HepG2 (cell line): ENCODE measurements at regions not wholly inside any gene's neighbourhood (a gene's known extent, or its start where the extent isn't known, plus 50 kb on each side); places are given as distances from the start of the nearest gene placed in this dataset.
"Not testable (repeated sequence)": the region's sequence is repeated elsewhere in the genome, so short reads cannot be mapped to it uniquely, and the experiment has no call there.

Experiments
- ATAC-seq: fragments of 200-7000 bp; cut with Tn5 transposase; 3 replicates; pipeline ENCODE4 v1.9.1; 2020; ENCODE audit warnings: mild to moderate bottlenecking, moderate library complexity
- BruUV-seq: library from RNA; stranded (reverse); fragments of 400-500 nt; replicated peaks from 2 replicates; lab custom pipeline; 2021; lab: Mats Ljungman, UMichigan
- CTCF ChIA-PET: fragments of 300-600 bp; formaldehyde crosslinking; extraction: SDS; loops from one replicate; lab custom pipeline; 2021; ENCODE audit warnings: low total read pairs, inconsistent platforms, low intra/inter-chr PET ratio; lab: Yijun Ruan, JAX
- POLR2A ChIA-PET: fragments of 350-600 bp; sonication (Branson Sonifier 250); formaldehyde crosslinking; loops from one replicate; lab custom pipeline; 2020; ENCODE audit warnings: antibody characterized with exemption, inconsistent platforms; lab: Yijun Ruan, JAX
- DNase-seq: peaks from one replicate; pipeline ENCODE4 v3.0.0-alpha.2; 2015; ENCODE audit warnings: low spot score
- FAIRE-seq: peaks from 3 replicates; lab custom pipeline; 2011; peaks lifted over from hg19 to GRCh38; lab: Jason Lieb, UNC
- H2AFZ ChIP-seq: one replicate; pipeline ENCODE4 v1.6.1; 2011; ENCODE audit warnings: low read length, inconsistent platforms
- H3K27ac ChIP-seq: fragments of 300-600 bp; 3 replicates; pipeline ENCODE4 v1.8.0; 2011; ENCODE audit warnings: mixed run types, mild to moderate bottlenecking, mixed read lengths, low read length, inconsistent platforms; ENCODE audit not compliant: insufficient read depth; ENCODE audit errors: extremely low read length
- H3K27me3 ChIP-seq, 2 experiments: fragments of 200-600 bp in 1 of 2; 2 replicates in 1 of 2; 3 replicates in 1 of 2; pipeline versions ENCODE4 v1.6.0 to v1.8.0; 2011; ENCODE audit warnings: low read length in 2 of 2, mild to moderate bottlenecking in 2 of 2, moderate library complexity in 2 of 2, inconsistent platforms in 1 of 2; ENCODE audit not compliant: insufficient read depth in 2 of 2, control insufficient read depth in 1 of 2
- H3K36me3 ChIP-seq, 2 experiments: fragments of 200-600 bp in 1 of 2; replicated peaks in 1 of 2; 2 replicates in 1 of 2; 3 replicates in 1 of 2; pipeline versions ENCODE4 v1.5.1 to v1.8.0; 2011; ENCODE audit warnings: low read length in 2 of 2, inconsistent platforms in 1 of 2; ENCODE audit not compliant: insufficient read depth in 2 of 2, control insufficient read depth in 1 of 2
- H3K4me1 ChIP-seq: 2 replicates; pipeline ENCODE4 v1.5.1; 2012; ENCODE audit warnings: low read length, inconsistent platforms; ENCODE audit not compliant: insufficient read depth
- H3K4me2 ChIP-seq: 2 replicates; pipeline ENCODE4 v1.6.0; 2011; ENCODE audit warnings: low read depth, low read length, inconsistent platforms
- H3K4me3 ChIP-seq, 3 experiments: fragments of 200-600 bp in 1 of 3; sonication (generic), shearing (Covaris generic) in 1 of 3; replicated peaks in 1 of 3; 2 replicates each; pipeline ENCODE4 v1.5.1; 2011 to 2016; ENCODE audit warnings: low read length in 3 of 3, inconsistent platforms in 2 of 3, low read depth in 2 of 3, mild to moderate bottlenecking in 2 of 3, control low read depth in 1 of 3, mixed read lengths in 1 of 3; ENCODE audit not compliant: insufficient read depth in 1 of 3
- H3K79me2 ChIP-seq: one replicate; pipeline ENCODE4 v1.6.1; 2011; ENCODE audit warnings: low read length, inconsistent platforms; ENCODE audit not compliant: insufficient read depth
- H3K9ac ChIP-seq: 2 replicates; pipeline ENCODE4 v1.6.0; 2011; ENCODE audit warnings: mild to moderate bottlenecking, low read depth, low read length, inconsistent platforms; ENCODE audit not compliant: insufficient read depth
- H3K9me3 ChIP-seq: 2 replicates; pipeline ENCODE4 v1.5.1; 2012; ENCODE audit warnings: mild to moderate bottlenecking, low read length
- H4K20me1 ChIP-seq: 2 replicates; pipeline ENCODE4 v1.6.0; 2011; ENCODE audit warnings: inconsistent platforms, mild to moderate bottlenecking, low read length, moderate library complexity; ENCODE audit not compliant: insufficient read depth
- ATF7 ChIP-seq, 2 experiments: fragments of 450-650 bp in 1 of 2; sonication (generic) in 1 of 2; formaldehyde crosslinking in 1 of 2; IDR thresholded peaks; 2 replicates each; pipeline versions ENCODE4 v1.4.0 to v1.6.1; 2016 to 2020; ENCODE audit warnings: antibody characterized with exemption in 1 of 2, mild to moderate bottlenecking in 1 of 2, missing genetic modification reagents in 1 of 2
- ATM ChIP-seq: fragments of 450-650 bp; IDR thresholded peaks from 2 replicates; pipeline ENCODE4 v1.7.1; 2017; ENCODE audit warnings: mild to moderate bottlenecking, borderline replicate concordance
- FOXA1 ChIP-seq, 2 experiments: fragments of 450-650 bp in 1 of 2; sonication (generic) in 1 of 2; formaldehyde crosslinking in 1 of 2; IDR thresholded peaks; 2 replicates each; pipeline versions ENCODE4 v1.4.0 to v1.6.1; 2016 to 2020; ENCODE audit warnings: missing genetic modification reagents in 1 of 2
- FOXK2 ChIP-seq: fragments of 450-650 bp; IDR thresholded peaks from 2 replicates; pipeline ENCODE4 v1.6.1; 2016
- FOXP1 ChIP-seq, 2 experiments: fragments of 450-650 bp in 1 of 2; IDR thresholded peaks; 2 replicates each; pipeline ENCODE4 v1.6.1; 2017 to 2018; ENCODE audit warnings: antibody characterized with exemption in 1 of 2
- IKZF1 ChIP-seq: fragments of 450-650 bp; IDR thresholded peaks from 2 replicates; pipeline ENCODE4 v1.7.1; 2016
- LCORL ChIP-seq, 2 experiments: fragments of 450-650 bp in 1 of 2; sonication (generic) in 1 of 2; formaldehyde crosslinking in 1 of 2; IDR thresholded peaks; 2 replicates each; pipeline versions ENCODE4 v1.5.0 to v1.6.1; 2017 to 2020; ENCODE audit warnings: antibody characterized with exemption in 1 of 2, missing genetic modification reagents in 1 of 2
- NBN ChIP-seq: fragments of 450-650 bp; conservative IDR thresholded peaks from 2 replicates; pipeline ENCODE4 v1.6.1; 2017
- NFRKB ChIP-seq: fragments of 450-650 bp; IDR thresholded peaks from 2 replicates; pipeline ENCODE4 v1.6.1; 2017
- RAD51 ChIP-seq: fragments of 450-650 bp; IDR thresholded peaks from 2 replicates; pipeline ENCODE4 v1.6.1; 2016; ENCODE audit warnings: borderline replicate concordance
- SOX6 ChIP-seq, 2 experiments: fragments of 450-650 bp in 1 of 2; sonication (generic) in 1 of 2; formaldehyde crosslinking in 1 of 2; IDR thresholded peaks; 2 replicates each; pipeline versions ENCODE4 v1.4.0 to v1.6.1; 2017 to 2020; ENCODE audit warnings: antibody characterized with exemption in 1 of 2, mild to moderate bottlenecking in 1 of 2, missing genetic modification reagents in 1 of 2
- SP1 ChIP-seq, 2 experiments: fragments of 450-650 bp in 1 of 2; sonication (generic) in 1 of 2; formaldehyde crosslinking in 1 of 2; IDR thresholded peaks; 2 replicates each; pipeline versions ENCODE4 v1.4.0 to v1.6.1; 2016 to 2020; ENCODE audit warnings: missing genetic modification reagents in 1 of 2
- WGBS: methylation state at CpG from one replicate; pipeline ENCODE4 v1.1.6; 2017; ENCODE audit warnings: low lambda C conversion rate; 5-methylcytosine and 5-hydroxymethylcytosine counted together
- in situ Hi-C: cut with HindIII; loops from 2 replicates; pipeline ENCODE4 v1.10.0; 2017; ENCODE audit warnings: low pct_unique_long_range_greater_than_20kb; ENCODE audit not compliant: extremely low pct_ligation_motif_present
- intact Hi-C: fragments of 100-400 bp; cut with micrococcal nuclease; formaldehyde crosslinking; loops from one replicate; pipeline ENCODE4 v1.10.0; 2022; ENCODE audit not compliant: unreplicated experiment
- TF ChIP-seq, protein P1 (sequence below): fragments of 450-650 bp; IDR thresholded peaks from 2 replicates; pipeline ENCODE4 v1.6.1; 2016
- TF ChIP-seq, protein P2 (sequence below): fragments of 450-650 bp; IDR thresholded peaks from 2 replicates; pipeline ENCODE4 v1.6.1; 2017

DNA sequence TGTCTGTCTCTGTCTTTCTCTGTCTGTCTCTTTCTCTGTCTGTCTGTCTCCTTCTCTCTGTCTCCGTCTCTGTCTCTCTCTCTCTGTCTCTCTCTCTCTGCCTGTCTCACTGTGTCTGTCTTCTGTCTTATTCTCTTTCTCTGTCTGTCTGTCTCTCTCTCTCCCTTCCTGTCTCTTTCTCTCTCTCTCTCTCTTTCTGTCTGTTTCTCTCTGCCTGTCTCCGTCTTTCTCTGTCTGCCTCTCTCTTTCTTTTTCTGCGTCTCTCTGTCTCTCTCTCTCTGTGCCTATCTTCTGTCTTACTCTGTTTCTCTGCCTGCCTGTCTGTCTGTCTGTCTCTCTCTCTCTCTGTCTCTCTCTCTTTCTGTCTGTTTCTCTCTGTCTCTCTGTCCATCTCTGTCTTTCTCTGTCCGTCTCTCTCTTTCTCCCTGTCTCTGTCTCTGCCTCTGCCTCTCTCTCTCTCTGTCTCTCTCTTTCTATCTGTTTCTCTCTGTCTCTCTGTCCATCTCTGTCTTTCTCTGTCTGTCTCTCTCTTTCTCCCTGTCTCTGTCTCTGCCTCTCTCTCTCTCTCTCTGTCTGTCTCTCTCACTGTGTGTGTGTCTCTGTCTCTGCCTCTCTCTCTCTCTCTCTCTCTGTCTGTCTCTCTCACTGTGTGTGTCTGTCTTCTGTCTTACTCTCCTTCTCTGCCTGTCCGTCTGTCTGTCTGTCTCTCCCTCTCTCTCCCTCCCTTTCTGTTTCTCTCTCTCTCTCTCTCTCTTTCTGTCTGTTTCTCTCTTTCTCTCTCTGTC, 2291.8 kb upstream of the TPTE start:
- CTCF ChIA-PET; FAIRE-seq; H3K27ac ChIP-seq; H3K4me3 ChIP-seq; POLR2A ChIA-PET; H3K4me2 ChIP-seq; DNase-seq; H3K9me3 ChIP-seq; H2AFZ ChIP-seq; H3K79me2 ChIP-seq; H3K27me3 ChIP-seq; H3K9ac ChIP-seq; in situ Hi-C loops; intact Hi-C loops; H3K36me3 ChIP-seq; BruUV-seq; H3K4me1 ChIP-seq; H4K20me1 ChIP-seq; TF ChIP-seq SP1, ATF7, FOXA1, SOX6, FOXP1, LCORL (CRISPR knock-in tag; IDR thresholded peaks at IDR 0.05): not testable (repeated sequence)
- ATAC-seq, result peak; percentile 37; the same call in 2 of the 3 replicates
- peak; percentile 54; the same call in 1 of the 2 replicates for TF ChIP-seq SP1 (IDR thresholded peaks at IDR 0.05)
- TF ChIP-seq ATF7 (IDR thresholded peaks at IDR 0.05), result 0 out of 2 replicates have a peak, but pooled peaks have one; percentile 33
- TF ChIP-seq FOXA1 (IDR thresholded peaks at IDR 0.05), result peak; percentile 75
- peak; percentile 65; the same call in 1 of the 2 replicates for TF ChIP-seq NFRKB
- TF ChIP-seq FOXK2, result peak; percentile 69; the same call in 1 of the 2 replicates
- TF ChIP-seq, protein P1, sequence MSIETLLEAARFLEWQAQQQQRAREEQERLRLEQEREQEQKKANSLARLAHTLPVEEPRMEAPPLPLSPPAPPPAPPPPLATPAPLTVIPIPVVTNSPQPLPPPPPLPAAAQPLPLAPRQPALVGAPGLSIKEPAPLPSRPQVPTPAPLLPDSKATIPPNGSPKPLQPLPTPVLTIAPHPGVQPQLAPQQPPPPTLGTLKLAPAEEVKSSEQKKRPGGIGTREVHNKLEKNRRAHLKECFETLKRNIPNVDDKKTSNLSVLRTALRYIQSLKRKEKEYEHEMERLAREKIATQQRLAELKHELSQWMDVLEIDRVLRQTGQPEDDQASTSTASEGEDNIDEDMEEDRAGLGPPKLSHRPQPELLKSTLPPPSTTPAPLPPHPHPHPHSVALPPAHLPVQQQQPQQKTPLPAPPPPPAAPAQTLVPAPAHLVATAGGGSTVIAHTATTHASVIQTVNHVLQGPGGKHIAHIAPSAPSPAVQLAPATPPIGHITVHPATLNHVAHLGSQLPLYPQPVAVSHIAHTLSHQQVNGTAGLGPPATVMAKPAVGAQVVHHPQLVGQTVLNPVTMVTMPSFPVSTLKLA, result 0 out of 2 replicates have a peak, but pooled peaks have one; percentile 4
- 0 out of 2 replicates have a peak, but pooled peaks have one; percentile 89 for TF ChIP-seq SOX6 (IDR thresholded peaks at IDR 0.05)
- TF ChIP-seq FOXP1 (IDR thresholded peaks at IDR 0.05), result peak; percentile 75
- peak; percentile 68; the same call in 1 of the 2 replicates for TF ChIP-seq LCORL (IDR thresholded peaks at IDR 0.05)
- TF ChIP-seq, protein P2, sequence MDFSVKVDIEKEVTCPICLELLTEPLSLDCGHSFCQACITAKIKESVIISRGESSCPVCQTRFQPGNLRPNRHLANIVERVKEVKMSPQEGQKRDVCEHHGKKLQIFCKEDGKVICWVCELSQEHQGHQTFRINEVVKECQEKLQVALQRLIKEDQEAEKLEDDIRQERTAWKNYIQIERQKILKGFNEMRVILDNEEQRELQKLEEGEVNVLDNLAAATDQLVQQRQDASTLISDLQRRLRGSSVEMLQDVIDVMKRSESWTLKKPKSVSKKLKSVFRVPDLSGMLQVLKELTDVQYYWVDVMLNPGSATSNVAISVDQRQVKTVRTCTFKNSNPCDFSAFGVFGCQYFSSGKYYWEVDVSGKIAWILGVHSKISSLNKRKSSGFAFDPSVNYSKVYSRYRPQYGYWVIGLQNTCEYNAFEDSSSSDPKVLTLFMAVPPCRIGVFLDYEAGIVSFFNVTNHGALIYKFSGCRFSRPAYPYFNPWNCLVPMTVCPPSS, result peak; percentile 95
- TF ChIP-seq RAD51, result peak; percentile 53; the same call in 1 of the 2 replicates
- TF ChIP-seq NBN, result peak; percentile 94; the same call in 1 of the 2 replicates
- TF ChIP-seq ATM, result peak; percentile 91
- TF ChIP-seq IKZF1, result peak; percentile 98; the same call in 1 of the 2 replicates
- no CpG with 5 or more reads among the region's 5 CpGs for WGBS

DNA sequence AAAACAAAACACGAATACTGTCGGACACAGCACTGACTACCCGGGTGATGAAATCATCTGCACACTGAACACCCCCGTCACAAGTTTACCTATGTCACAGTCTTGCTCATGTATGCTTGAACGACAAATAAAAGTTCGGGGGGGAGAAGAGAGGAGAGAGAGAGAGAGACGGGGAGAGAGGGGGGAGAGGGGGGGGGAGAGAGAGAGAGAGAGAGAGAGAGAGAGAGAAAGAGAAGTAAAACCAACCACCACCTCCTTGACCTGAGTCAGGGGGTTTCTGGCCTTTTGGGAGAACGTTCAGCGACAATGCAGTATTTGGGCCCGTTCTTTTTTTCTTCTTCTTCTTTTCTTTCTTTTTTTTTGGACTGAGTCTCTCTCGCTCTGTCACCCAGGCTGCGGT, 2290.1 kb upstream of the TPTE start:
- FAIRE-seq, H3K9ac ChIP-seq, H3K79me2 ChIP-seq, H3K36me3 ChIP-seq, H3K4me2 ChIP-seq, intact Hi-C loops, H3K9me3 ChIP-seq, DNase-seq, BruUV-seq, H3K4me3 ChIP-seq, H3K27me3 ChIP-seq, CTCF ChIA-PET, in situ Hi-C loops, H4K20me1 ChIP-seq, H2AFZ ChIP-seq, H3K27ac ChIP-seq, H3K4me1 ChIP-seq, POLR2A ChIA-PET, ATAC-seq: not testable (repeated sequence)
- WGBS, result 40% methylated on average over 5 of the region's 12 CpGs
